RPMI8226 (cell line): ENCODE measurements at regions not wholly inside any gene's neighbourhood (a gene's known extent, or its start where the extent isn't known, plus 50 kb on each side); places are given as distances from the start of the nearest gene placed in this dataset.
"Not testable (repeated sequence)": the region's sequence is repeated elsewhere in the genome, so short reads cannot be mapped to it uniquely, and the experiment has no call there.

Experiments
- DNase-seq: peaks from one replicate; pipeline ENCODE4 v3.0.0-alpha.2; 2015

DNA sequence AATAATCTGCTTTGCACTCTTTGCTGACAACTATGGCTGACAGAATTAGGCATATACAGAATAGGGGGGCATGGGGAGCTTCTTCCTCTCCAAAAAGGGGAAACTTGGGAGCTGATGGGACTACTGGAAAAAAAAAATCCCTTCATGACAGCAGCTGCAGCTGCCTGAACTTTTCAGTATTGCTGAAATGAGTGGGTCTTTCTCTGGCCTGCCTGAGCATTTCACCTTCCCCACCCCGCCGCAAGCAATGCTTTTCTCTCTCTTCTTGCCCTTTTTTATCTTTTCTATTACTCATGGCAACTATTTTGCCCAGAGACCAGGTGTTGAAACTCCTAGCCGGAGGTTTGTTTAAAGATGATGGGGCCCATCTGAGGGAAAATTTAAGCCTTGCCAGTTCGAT, 244.9 kb downstream of the SEMA3D start:
- DNase-seq = no peak

DNA sequence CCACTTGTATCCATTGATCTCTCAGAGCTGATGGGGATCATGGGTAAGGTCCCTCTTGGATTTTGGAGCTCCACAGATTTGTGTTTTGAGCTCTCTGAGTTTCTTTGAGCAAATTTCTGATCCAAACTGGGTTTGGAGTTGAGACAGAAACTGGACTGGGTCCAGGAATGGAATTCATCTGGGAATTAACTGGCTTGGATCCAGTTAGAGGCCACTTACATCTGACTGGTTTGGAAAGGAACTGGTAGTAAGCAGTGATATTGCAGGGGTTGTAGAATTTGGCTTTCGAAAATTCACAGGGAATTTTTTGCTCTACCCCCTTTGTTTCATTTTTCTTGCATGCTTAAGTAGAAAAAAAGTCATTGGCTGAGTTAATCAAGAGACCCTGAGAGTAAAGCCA, 245.6 kb downstream of the SEMA3D start:
- DNase-seq = no peak

DNA sequence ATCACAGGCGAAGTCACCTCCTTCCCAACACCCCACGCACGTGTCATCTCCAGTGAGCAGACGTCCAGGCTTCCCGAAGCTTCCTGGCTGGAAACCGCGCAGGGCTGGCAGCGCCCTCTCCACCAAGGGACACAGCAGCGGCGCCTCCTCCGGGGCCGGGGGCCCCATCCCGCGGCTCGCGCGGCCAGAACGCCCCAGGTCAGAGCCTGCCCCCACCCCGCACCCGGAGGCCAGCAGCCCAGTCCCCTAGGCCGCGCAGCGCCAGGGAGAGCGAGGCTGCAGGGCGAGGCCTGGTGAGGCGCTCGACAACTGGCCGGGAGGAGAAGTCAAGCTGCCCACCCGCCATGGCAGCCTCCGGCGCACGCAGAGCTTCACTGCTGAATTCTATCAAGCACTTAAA, 247.0 kb downstream of the SEMA3D start:
- DNase-seq = no peak

DNA sequence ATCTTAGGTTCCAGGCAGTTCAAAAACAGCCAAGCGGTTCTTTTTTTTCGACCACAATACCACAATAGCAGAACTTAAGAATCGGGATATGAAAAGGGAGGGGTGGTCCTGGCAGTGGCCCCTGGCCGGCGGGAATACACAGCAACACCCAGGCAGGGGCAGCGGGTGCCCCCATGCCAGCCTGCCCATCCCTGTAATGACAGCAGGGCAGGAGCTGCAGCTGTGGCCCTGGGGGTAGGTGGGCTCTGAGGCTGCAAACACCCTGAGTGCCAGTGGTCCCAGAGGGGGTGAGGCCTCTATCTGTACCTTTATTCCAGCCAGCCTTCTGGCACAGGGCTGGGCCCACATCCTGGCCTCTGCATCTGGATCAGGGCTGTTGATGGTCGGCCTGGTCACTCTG, 247.4 kb downstream of the SEMA3D start:
- no peak for DNase-seq

DNA sequence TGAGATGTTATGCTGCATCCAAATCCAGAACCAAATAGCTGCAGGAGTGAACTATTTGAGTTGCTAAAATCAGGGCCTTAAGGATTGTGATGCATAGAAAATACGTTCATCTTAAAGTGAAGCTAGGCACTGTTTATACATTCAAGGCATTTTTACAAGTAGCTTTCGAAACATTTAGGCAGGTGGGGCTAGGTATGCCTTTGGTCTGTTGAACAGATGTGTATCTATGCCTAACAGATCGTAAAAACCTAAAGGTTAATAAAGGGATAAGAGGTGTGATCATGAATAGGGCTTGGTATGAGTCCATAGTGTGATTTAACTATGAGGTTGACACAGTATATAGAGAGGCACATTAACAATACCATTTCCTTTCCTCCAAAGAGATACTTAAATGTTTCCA, 262.5 kb downstream of the SEMA3D start:
- DNase-seq = no peak

DNA sequence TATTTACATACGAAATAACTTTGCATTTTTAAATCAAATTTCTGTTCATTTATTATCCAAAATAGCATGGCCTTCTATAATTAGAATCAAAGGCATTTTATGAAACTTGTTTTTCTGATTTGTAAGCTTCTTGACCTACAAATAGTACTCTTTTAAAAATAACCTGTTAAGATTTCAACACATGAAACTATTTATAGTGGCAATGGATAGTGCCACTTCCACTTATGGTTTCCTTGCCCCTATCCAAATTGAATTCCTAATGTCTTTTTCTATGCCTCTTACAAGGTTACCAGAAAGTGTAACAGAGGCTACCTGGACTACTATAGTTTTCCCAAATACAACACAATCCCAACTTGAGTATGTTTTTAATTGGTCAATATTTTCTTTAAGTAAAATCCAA, 263.5 kb downstream of the SEMA3D start:
- no peak for DNase-seq

DNA sequence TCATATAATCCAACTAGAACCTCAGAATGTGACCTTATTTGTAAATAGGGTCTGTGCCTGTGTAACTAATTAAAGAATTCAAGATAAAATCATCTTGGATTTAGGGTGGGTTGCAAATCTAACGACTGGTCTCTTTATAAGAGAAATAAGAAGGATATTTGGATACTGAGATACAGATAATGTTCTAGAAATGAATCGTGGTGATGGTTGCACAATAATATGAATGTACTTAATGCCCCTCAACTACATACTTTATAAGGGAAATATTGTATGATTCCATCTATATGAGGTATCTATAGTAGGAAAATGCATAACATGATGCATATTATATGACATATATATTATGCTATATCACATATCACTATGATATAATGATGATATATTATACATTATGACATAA, 265.7 kb downstream of the SEMA3D start:
- no peak for DNase-seq

DNA sequence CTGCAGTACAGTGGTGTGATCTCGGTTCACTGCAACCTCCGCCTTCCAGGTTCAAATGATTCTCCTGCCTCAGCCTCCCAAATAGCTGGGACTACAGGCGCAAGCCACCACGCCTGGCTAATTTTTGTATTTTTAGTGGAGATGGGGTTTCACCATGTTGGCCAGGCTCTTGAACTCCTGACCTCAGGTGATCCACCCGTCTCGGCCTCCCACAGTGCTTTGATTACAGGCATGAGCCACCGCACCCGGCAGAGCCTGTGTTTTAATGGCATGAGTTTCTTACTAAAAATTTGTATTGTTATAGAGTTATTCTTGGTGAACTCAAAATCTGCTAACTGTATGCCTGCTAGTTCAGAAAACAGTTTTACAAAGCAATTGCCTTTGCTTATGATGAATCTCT, 269.9 kb downstream of the SEMA3D start:
- not testable (repeated sequence) for DNase-seq

DNA sequence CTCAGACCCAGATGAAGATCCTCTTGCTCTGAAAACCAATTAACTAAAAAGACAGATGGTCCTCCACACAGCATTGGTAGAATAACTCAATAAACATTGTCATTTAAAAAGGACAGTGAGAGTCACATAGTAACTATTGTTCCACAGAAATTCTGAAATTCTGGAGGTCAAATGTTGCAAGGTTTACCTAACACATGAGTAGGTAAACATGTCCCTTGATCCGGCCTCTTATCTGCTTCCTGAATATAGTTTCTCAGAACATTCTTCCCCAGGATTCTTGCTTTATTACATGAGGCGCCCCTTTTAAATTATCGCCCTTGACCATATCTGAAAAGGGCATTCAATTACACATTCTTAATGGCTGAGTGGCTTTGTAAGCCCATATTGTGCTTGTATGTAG, 270.7 kb downstream of the SEMA3D start:
- no peak for DNase-seq

DNA sequence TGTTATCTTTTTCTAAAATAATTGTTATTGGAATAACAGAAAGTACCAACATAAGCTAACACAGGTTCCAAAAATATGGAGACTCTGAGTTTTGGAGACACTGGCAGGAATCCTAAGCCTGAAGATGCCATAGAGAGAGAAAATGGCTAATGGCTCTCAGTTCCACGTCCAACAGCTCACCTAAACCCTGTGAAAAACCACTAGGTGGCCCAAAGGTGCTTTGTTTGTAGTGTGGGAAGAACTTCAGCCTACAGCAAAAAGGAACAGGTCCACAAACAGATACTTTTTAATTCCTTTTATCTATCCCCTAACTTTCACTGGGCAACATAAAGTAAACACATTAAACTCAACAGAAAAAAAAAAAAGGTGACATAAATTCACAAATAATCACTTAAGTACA, 272.3 kb downstream of the SEMA3D start:
- DNase-seq = peak; percentile 24

DNA sequence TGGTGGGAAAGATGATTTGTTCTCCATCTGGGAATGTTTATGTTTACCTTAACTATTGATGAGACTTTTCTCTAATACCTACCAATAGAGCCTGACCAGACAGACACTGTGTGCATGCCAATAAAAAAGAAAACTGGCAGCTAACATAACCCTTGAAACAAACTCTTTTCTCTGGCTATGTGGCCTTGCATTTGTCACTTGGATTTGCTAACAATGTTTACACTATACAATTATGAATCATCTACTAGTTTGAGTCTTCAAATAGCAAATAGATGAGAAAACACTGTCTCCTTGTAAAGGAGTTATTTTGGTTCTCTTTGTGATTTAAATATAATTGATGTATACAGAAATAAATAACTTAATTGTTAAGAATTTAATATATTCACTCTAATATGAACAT, 273.1 kb downstream of the SEMA3D start:
- no peak for DNase-seq

DNA sequence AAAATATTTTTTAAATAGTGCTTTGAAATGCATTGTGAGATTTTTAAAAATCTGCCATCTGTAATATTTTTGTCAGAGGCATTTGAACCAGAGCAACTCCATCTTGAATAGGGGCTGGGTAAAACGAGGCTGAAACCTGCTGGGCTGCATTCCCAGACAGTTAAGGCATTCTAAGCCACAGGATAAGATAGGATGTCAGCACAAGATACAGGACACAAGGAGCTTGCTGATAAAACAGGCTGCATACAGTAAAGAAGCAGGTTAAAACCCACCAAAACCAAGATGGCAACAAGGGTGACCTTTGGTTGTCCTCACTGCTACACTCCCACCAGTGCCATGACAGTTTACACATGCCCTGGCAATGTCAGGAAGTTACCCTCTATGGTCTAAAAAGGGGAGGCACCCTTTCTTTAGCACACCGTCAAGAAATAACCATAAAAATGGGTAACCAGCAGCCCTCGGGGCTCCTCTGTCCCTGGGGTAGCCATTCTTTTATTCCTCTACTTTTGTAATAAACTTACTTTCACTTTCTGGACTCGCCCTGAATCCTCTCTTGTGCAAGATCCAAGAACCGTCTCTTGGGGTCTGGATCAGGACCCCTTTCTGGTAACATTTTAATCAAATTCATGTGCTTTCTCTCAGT, 273.7 kb downstream of the SEMA3D start:
- DNase-seq = no peak

DNA sequence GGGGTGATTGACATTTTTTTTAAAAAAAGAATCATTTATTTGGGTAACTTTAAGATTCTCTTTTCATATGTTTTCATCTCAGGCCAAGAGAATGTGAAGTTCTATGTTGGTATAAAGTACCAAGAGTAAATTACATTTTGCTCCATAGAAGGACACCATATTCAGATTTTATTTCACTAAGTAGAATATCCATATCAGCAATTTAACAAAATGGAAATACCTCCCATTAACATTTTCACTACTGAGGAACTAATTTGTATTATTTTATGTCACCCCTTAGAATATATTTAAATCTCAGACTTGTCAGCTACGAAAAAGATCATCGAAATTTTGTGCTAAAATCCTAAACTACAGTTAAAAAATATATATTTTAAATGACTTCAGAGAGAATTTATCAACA, 274.3 kb downstream of the SEMA3D start:
- no peak for DNase-seq

DNA sequence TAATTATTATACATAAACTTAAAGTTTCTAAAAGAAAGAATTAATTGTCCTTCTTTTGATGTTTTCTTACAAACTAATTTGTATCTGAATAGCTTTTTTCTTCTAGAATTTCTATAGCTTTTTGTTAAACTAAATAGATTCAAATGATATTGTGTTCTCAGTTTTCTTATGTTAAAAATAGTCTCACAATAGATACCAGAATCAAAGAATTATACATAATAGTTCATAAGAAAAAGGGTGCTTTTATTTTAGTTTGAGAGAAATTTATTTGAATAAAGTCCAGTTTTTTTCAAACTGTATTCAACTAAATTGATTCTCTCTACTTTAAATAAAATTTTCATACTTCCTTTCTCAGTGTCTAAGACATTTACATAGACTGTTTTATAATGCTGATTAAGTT, 274.8 kb downstream of the SEMA3D start:
- DNase-seq = no peak

DNA sequence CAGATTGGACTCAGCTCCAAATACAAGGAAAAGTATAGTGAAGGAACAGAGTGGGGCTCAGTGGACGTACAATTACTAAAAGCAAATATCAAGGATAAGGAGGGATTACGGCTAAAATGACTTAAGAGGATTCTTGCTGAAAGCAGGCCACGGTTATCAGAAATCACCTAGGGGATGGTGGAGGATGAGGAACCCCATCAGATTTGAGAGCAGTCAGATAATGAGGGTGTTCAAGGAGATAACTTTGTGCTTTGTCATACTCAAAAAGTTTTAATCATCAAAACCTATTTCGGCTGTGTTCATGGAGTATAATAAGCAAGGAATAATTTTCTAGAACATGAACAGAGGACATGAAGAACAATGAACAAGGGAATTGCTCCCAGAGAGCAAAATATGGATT, 275.8 kb downstream of the SEMA3D start:
- no peak for DNase-seq

DNA sequence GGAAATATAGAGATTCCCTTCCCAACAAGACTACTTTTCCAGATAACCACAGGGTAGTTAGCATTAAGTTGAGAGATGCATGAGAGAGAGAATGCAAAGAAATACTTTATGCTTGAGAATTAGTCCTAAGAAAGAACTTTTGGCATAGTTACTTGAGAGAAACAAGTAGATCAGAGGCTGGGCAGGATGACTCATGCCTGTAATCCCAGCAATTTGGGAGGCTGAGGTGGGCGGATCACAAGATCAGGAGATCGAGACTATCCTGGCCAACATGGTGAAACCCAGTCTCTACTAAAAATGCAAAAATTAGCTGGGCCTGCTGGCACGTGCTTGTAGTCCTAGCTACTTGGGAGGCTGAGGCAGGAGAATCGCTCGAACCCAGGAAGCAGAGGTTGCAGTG, 276.5 kb downstream of the SEMA3D start:
- DNase-seq = not testable (repeated sequence)

DNA sequence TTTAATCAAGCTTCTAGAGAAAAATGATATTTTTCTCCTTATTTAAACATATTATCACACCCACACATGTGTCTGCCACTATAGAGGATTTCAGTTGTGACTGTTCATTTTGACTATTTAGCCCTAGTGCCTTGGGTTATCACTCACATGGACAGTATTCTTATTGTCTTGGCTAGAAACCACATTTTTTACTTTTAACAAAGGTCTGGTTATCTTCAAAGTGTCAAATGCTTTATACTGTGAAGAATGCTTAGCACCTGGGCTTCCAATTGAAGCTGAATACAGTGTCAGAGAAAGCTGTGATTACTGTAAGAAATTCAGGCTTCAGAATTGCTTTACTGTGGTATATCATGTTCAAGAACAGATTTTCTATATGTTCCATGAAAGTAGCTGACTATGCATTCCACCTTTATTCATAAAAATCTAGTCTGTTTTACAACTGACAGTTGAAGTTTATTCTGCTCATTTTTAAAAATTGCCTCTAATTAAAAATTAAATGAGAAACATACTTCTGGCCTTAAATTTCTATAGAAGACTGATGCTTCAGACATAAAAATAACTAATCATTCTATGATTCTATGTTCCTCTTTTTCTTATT, 278.6 kb downstream of the SEMA3D start:
- no peak for DNase-seq

DNA sequence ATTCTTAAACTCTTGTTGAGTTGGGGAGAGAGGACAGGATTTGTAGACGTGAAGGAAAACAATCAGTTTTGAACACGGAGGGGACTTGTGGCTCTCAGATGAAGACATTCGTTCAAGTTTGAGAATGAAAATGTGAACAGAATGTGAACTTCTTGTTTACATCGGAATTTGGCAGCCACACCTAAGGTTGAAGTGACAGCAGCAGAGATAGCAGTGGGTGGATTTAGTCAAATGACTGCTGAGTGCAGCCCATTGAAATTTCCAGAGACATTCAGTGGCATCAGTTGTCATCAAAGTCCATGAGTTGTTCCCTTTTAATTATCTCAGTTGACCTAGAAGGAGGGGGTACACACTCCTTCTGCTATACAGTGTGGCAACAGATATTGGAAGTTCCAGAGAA, 280.0 kb downstream of the SEMA3D start:
- no peak for DNase-seq

DNA sequence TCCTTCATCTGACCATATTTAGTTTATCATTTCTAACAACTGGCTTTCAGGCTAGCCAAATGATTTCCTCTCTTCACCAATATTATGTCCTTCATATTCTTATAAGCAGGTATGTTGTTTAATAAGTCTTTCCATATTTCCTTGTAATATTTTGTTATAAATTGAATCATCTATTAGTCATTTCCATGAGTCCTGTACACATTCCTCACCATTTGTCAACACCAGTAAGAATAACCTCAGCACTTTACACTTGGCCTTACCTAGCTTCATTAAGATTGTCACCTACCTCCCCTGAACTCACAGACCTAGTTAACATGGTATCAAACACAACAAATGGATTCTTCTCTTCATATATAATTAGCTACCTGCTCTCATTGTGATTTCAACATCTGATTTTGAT, 282.3 kb downstream of the SEMA3D start:
- DNase-seq = no peak

DNA sequence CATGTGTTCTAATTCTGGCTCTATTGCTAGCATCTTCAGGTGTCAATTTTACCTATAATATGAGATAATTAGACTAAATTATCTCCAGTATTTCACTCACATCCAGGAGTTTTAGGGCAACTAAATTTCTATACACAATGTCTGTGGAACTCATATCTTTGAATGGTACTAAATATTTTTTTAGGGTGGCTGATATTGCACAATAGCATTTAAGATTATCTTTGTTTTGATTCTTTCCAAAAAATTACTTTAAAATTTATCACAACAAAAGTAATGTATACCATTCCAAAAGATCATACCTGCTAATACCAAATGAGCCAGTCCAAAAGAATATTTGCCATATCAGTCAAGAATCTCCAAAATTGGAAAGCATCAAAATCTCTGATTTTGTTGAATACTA, 285.5 kb downstream of the SEMA3D start:
- DNase-seq = no peak

DNA sequence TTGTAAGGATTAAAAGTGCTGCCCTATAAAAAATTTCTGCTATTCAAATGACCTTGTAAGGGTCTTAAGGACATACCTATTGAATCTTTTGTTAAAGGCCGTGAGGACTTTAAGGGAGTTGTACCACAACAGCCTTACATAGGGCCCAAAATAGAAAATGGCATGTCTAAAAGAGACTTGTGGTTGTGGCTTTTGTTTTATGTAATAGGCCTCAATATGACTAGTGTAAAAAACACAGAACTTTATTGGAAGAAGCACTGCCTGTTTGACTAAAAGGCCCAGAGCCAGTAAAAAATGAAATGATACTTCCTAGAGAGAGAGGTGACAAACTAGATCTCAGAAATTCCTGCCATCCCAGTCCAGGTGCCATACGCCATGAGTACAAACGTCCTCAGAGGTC, 286.6 kb downstream of the SEMA3D start:
- no peak for DNase-seq

DNA sequence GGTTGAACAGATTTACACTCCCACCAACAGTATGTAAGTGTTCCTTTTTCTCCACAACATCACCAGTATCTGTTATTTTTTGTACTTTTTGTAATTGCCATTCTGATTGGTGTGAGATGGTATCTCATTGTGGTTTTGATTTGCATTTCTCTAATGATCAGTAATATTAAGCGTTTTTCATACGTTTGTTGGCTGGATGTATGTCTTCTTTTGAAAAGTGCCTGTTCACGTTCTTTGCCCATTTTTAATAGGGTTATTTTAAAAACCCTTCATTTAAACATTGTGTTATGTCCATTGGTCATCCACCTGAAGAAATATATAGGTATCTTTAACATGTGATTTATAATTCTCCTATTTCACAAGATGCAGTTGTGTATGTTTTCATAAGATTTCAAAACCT, 291.3 kb downstream of the SEMA3D start:
- DNase-seq = no peak

DNA sequence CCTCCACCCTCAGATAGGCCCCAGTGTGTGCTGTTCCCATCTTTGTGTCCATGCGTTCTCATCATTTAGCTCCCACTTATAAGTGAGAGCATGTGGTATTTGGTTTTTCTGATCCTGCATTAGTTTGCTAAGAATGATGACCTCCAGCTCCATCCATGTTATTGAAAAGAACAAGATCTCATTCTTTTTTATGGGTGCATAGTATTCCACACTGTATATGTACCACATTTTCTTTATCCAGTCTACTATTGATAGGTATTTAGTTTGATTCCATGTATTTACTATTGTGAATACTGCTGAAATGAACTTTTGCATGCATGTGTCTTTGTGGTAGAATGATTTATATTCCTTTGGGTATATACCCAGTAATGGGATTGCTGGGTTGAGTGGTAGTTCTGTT, 303.3 kb downstream of the SEMA3D start:
- DNase-seq = not testable (repeated sequence)

DNA sequence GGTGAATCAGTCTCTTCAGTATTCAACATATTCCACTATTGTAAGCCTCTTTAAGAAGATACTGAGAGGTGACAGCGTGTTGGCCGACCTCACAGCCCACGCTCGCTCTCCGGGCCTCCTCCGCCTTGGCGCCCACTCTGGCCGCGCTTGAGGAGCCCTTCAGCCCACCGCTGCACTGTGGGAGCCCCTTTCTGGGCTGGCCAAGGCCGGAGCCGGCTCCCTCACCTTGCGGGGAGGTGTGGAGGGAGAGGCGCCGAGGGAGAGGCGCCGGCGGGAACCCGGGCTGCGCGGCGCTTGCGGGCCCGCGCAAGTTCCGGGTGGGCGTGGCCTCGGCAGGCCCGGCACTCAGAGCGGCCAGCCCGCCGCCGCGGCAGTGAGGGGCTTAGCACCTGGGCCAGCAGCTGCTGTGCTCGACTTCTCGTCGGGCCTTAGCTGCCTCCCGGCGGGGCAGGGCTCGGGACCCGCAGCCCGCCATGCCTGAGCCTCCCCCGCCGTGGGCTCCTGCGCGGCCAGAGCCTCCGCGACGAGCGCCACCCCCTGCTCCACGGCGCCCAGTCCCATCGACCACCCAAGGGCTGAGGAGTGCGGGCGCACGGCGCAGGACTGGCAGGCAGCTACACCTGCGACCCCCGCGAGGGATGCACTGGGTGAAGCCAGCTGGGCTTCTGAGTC, 306.4 kb downstream of the SEMA3D start:
- DNase-seq = not testable (repeated sequence)
